GM20000 (cell line): ENCODE measurements at regions not wholly inside any gene's neighbourhood (a gene's known extent, or its start where the extent isn't known, plus 50 kb on each side); places are given as distances from the start of the nearest gene placed in this dataset.

ENCODE experiments used
- DNase-seq: peaks from one replicate; pipeline ENCODE4 v3.0.0; 2012; ENCODE audit warnings: low spot score
- TF ChIP-seq, protein P1 (sequence below): IDR thresholded peaks from 2 replicates; pipeline ENCODE4 v1.5.1; 2012; ENCODE audit warnings: mild to moderate bottlenecking, control low read depth; ENCODE audit errors: extremely low read depth, missing control alignments

DNA sequence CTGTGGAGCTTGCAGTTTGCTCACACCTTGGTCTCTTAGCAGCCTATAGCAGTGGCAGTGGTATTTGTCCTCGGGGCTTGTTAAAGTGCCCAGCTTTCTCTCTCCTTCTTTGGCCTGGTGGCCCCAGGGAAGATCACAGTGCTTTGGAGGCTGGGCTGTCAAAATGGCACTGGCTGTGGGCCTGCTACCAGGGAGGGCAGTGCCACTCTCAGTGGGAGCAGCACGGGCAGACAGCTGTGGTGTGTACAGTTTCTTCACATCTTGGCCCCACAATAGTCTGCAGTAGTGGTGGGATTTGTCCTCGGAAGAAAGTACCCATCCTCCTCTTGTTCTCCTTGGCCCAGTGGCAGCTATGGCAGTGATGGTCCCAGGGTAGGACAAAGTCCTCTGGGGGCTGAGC lies 164.4 kb upstream of the GORAB start:
- TF ChIP-seq, protein P1, sequence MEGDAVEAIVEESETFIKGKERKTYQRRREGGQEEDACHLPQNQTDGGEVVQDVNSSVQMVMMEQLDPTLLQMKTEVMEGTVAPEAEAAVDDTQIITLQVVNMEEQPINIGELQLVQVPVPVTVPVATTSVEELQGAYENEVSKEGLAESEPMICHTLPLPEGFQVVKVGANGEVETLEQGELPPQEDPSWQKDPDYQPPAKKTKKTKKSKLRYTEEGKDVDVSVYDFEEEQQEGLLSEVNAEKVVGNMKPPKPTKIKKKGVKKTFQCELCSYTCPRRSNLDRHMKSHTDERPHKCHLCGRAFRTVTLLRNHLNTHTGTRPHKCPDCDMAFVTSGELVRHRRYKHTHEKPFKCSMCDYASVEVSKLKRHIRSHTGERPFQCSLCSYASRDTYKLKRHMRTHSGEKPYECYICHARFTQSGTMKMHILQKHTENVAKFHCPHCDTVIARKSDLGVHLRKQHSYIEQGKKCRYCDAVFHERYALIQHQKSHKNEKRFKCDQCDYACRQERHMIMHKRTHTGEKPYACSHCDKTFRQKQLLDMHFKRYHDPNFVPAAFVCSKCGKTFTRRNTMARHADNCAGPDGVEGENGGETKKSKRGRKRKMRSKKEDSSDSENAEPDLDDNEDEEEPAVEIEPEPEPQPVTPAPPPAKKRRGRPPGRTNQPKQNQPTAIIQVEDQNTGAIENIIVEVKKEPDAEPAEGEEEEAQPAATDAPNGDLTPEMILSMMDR = no peak
- no peak for DNase-seq

DNA sequence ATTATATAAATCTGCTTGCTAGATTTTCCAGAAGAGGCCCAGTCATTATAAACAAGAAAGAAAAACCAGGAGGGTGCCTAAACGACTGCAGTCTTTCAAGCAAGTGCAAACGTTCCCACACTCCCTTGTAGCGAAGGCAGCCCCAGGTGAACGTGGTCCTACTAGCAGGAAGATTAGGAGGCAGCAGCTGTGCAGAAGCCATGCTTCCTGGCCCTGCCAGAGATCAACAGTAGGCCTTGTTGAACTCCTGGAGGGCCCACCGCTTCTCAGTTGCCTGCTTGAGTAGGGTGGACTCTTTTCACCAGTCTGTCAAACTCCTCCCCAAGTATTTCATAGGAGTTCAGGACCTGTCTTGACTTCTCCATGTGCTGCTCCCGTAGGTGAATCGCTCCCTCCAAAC lies 163.0 kb upstream of the GORAB start:
- TF ChIP-seq, protein P1 = no peak
- DNase-seq = no peak

DNA sequence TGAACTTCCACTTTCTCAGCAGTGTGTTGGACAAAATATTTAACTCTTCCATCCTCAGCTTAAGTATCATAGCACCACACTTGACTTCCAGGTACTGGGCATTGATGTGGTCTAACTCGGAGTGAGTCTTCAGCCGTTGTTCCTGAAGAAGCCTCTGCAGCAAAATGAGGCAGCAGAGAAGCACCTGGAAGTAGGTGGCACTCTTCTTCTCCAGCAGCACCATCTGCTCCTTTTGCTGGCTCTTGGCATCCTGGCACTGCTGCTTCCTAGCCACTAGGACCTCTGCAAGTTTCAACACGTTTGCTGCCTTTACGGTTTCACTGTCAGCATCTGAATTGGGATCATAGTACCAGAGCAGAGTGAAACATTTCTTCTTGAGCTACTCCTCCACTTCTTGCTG lies 162.5 kb upstream of the GORAB start:
- DNase-seq = no peak
- TF ChIP-seq, protein P1 = no peak

DNA sequence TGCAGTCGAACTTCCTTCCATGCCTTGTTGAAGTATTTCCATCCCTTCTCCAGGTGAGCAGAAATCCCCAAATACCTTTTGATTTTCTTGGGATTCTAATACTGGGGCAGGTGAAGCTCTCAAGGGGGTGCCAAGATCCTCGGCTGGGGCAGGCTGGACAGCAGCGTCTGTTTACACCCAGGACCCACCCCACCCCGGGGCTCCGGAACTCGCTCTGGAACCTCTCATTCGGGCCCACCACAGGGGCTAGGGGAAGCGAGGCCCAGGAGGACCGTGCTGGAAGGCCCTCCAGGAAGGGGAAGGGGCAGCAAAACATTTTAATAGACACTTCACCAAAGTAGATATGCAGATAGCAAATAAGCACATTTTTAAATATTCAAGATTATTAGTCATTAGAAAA lies 161.9 kb upstream of the GORAB start:
- no peak for DNase-seq

DNA sequence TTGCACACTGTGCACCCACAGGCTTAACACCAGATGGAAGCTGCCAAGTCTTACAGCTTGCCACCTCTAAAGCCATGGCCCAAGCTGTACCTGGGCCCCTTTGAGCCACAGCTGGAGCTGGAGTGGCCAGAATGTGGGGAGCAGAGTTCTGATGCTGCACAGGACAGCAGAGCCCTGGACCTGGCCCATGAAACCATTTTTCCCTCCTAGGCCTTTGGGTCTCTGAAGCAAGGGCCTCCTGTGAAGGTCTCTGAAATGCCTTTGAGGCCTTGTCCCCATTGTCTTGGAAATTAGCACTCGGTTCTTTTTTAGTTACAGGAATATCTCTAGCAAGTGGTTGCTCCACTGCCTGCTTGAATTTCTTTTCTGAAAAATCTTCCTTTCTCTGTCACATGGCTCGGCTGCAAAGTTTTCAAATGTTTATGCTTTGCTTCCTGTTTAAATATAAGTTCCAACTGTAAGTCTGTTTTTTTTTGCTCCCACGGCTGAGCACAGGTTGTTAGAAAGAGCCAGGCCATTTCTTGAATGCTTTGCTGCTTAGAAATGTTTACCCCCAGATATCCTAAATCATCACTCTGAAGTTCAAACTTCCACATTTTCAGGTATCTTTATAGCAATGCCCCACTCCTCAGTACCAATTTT lies 156.8 kb upstream of the GORAB start:
- TF ChIP-seq, protein P1 = no peak
- no peak for DNase-seq

More for the DNA sequence above, 161.9 kb upstream of the GORAB start:
- TF ChIP-seq, protein P1 = no peak

DNA sequence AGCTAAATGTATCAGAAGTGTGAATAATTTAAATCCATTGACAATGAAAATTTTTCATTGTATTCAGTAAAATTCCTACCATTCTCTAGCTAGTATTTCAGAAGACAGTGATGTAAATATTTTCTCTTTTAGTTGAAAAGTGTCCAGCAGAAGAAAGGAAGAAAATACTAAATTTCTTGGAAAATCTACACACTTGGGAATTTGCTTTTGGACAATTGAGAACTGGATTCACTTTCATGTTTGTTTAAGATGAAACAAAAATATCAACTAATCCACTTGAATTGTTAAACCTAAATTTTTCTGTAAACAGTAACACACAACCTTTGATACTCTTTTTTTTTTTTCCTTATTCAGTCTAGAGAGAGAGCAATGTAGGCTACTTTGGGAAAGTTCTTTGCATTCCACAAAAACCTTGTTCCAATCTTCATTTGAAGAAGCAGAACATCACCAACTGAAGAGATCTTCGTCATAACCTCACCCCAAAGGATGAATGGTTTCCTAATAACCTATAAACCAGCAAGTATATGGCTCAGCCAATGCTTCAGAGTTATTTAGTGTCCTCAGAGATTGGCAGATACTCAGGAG lies 155.1 kb upstream of the GORAB start:
- TF ChIP-seq, protein P1 = no peak
- no peak for DNase-seq

DNA sequence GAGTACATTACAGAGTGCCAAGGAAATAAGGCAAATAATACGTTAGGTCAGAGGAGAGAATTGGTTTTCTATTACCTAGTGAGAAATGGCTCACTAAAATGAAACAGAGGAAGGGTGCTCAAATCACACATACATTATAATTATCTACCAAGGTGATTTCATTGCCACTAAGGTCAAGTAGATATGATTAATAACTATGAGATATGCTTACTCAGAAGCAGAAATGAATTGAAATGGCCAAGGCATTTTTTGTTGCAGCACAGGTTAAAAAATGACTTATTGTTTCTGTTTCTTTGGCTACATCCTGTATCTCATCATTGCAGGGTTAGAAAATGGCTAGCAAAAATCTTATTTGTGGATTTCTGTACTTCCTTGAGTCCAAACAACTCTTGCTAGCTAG lies 154.5 kb upstream of the GORAB start:
- TF ChIP-seq, protein P1 = no peak
- no peak for DNase-seq
